Brain pericyte (primary cell): ENCODE measurements at regions not wholly inside any gene's neighbourhood (a gene's known extent, or its start where the extent isn't known, plus 50 kb on each side); places are given as distances from the start of the nearest gene placed in this dataset.

Experiments used
- DNase-seq: peaks from one replicate; pipeline ENCODE4 v3.0.0-alpha.2; 2012; ENCODE audit warnings: low read depth, low spot score

- DNase-seq, result no peak
Measured at GRCh38 chr21:28464095-28464494, 528.6 kb downstream of the LTN1 start.

GRCh38 chr21:28459193-28459592 lies 533.5 kb downstream of the LTN1 start:
- DNase-seq, result no peak

- DNase-seq, result no peak
Measured at GRCh38 chr21:28458446-28458845, 534.2 kb downstream of the LTN1 start.

- no peak for DNase-seq
Measured at GRCh38 chr21:28455253-28455600, 537.5 kb downstream of the LTN1 start.

GRCh38 chr21:28454564-28455252 lies 538.0 kb downstream of the LTN1 start:
- DNase-seq, result no peak

- DNase-seq, result no peak
Measured at GRCh38 chr21:28447462-28447861, 545.2 kb downstream of the LTN1 start.

GRCh38 chr21:28445141-28445830 lies 547.4 kb downstream of the LTN1 start:
- no peak for DNase-seq

GRCh38 chr21:28444557-28444956 lies 548.1 kb downstream of the LTN1 start:
- no peak for DNase-seq

GRCh38 chr21:28444111-28444510 lies 548.6 kb downstream of the LTN1 start:
- DNase-seq, result no peak

- DNase-seq, result no peak
Measured at GRCh38 chr21:28442624-28443023, 550.1 kb downstream of the LTN1 start.

- no peak for DNase-seq
Measured at GRCh38 chr21:28442085-28442484, 550.6 kb downstream of the LTN1 start.

GRCh38 chr21:28439788-28440187 lies 552.9 kb downstream of the LTN1 start:
- DNase-seq, result no peak

- DNase-seq, result no peak
Measured at GRCh38 chr21:28439251-28439650, 553.4 kb downstream of the LTN1 start.

GRCh38 chr21:28437061-28437460 lies 555.6 kb downstream of the LTN1 start:
- DNase-seq, result no peak

GRCh38 chr21:28436286-28436932 lies 556.3 kb downstream of the LTN1 start:
- DNase-seq, result no peak

GRCh38 chr21:28431527-28432200 lies 561.0 kb downstream of the LTN1 start:
- no peak for DNase-seq

GRCh38 chr21:28431022-28431421 lies 561.7 kb downstream of the LTN1 start:
- no peak for DNase-seq

GRCh38 chr21:28429161-28429560 lies 563.5 kb downstream of the LTN1 start:
- no peak for DNase-seq

GRCh38 chr21:28427394-28428022 lies 565.2 kb downstream of the LTN1 start:
- DNase-seq, result no peak

- no peak for DNase-seq
Measured at GRCh38 chr21:28426545-28426944, 566.1 kb downstream of the LTN1 start.

GRCh38 chr21:28423521-28424190 lies 569.0 kb downstream of the LTN1 start:
- DNase-seq, result no peak
